IMR-90 (cell line): ENCODE measurements at regions not wholly inside any gene's neighbourhood (a gene's known extent, or its start where the extent isn't known, plus 50 kb on each side); places are given as distances from the start of the nearest gene placed in this dataset.

Experiments used
- ATAC-seq: fragments of 200-7000 bp; cut with Tn5 transposase; 2 replicates; pipeline ENCODE4 v1.9.1; 2020; ENCODE audit warnings: low read depth, mild to moderate bottlenecking, moderate library complexity
- BruUV-seq: library from RNA; stranded (reverse); fragments of 400-500 nt; replicated peaks from 2 replicates; lab custom pipeline; 2021; lab: Mats Ljungman, UMichigan
- CTCF ChIA-PET: fragments of 300-600 bp; formaldehyde crosslinking; extraction: SDS; loops from one replicate; lab custom pipeline; 2021; ENCODE audit warnings: antibody characterized with exemption; lab: Yijun Ruan, JAX
- POLR2A ChIA-PET: fragments of 300-600 bp; sonication (Branson Sonifier 250); formaldehyde crosslinking; loops from one replicate; lab custom pipeline; 2022; ENCODE audit warnings: antibody characterized with exemption; ENCODE audit not compliant: unreplicated experiment; lab: Charles Lee
- DNase-seq: peaks from one replicate; pipeline ENCODE4 v3.0.0; 2013
- H2AFZ ChIP-seq: replicated peaks from 2 replicates; pipeline ENCODE3; 2013; ENCODE audit warnings: low read length, mild to moderate bottlenecking; ENCODE audit not compliant: poor library complexity
- H2AK5ac ChIP-seq: 2 replicates; pipeline ENCODE4 v1.6.1; 2013; ENCODE audit warnings: low read depth, low read length, inconsistent platforms
- H2AK9ac ChIP-seq: replicated peaks from 2 replicates; pipeline ENCODE3; 2013; ENCODE audit warnings: mild to moderate bottlenecking, low read depth, low read length, moderate library complexity; ENCODE audit not compliant: poor library complexity
- H2BK120ac ChIP-seq: 2 replicates; pipeline ENCODE4 v1.6.1; 2013; ENCODE audit warnings: low read depth, low read length, inconsistent platforms
- H2BK15ac ChIP-seq: 3 replicates; pipeline ENCODE4 v1.6.1; 2013; ENCODE audit warnings: low read depth, low read length, inconsistent platforms
- H2BK20ac ChIP-seq: 2 replicates; pipeline ENCODE4 v1.6.1; 2013; ENCODE audit warnings: low read depth, mild to moderate bottlenecking, inconsistent platforms, low read length, moderate library complexity
- H2BK5ac ChIP-seq: 2 replicates; pipeline ENCODE4 v1.6.1; 2013; ENCODE audit warnings: mild to moderate bottlenecking, low read depth, low read length, inconsistent platforms; ENCODE audit not compliant: poor library complexity, severe bottlenecking
- H3K14ac ChIP-seq: replicated peaks from 2 replicates; pipeline ENCODE4 v1.6.1; 2013; ENCODE audit warnings: low read depth, low read length, inconsistent platforms
- H3K18ac ChIP-seq: 2 replicates; pipeline ENCODE4 v1.6.1; 2013; ENCODE audit warnings: low read depth, low read length, control low read depth
- H3K23ac ChIP-seq: 2 replicates; pipeline ENCODE4 v1.6.1; 2013; ENCODE audit warnings: low read depth, low read length, inconsistent platforms
- H3K27ac ChIP-seq: 2 replicates; pipeline ENCODE4 v1.5.1; 2013; ENCODE audit warnings: mild to moderate bottlenecking, control low read depth, low read length; ENCODE audit not compliant: insufficient read depth
- H3K27me3 ChIP-seq: 2 replicates; pipeline ENCODE4 v1.6.1; 2013; ENCODE audit warnings: low read length; ENCODE audit not compliant: control insufficient read depth, insufficient read depth
- H3K36me3 ChIP-seq: 2 replicates; pipeline ENCODE4 v1.6.1; 2013; ENCODE audit warnings: low read length, mixed read lengths; ENCODE audit not compliant: control insufficient read depth, insufficient read depth
- H3K4ac ChIP-seq: 2 replicates; pipeline ENCODE4 v1.6.1; 2013; ENCODE audit warnings: low read depth, low read length, inconsistent platforms
- H3K4me1 ChIP-seq: 2 replicates; pipeline ENCODE4 v1.6.1; 2013; ENCODE audit warnings: low read length, mixed read lengths; ENCODE audit not compliant: control insufficient read depth, insufficient read depth
- H3K4me2 ChIP-seq: 2 replicates; pipeline ENCODE4 v1.6.1; 2013; ENCODE audit warnings: low read depth, mild to moderate bottlenecking, control low read depth, low read length, moderate library complexity
- H3K4me3 ChIP-seq: 2 replicates; pipeline ENCODE4 v1.5.1; 2013; ENCODE audit warnings: low read depth, mild to moderate bottlenecking, control low read depth, low read length, moderate library complexity; ENCODE audit not compliant: insufficient read depth
- H3K56ac ChIP-seq: 2 replicates; pipeline ENCODE4 v1.6.1; 2013; ENCODE audit warnings: low read length, inconsistent platforms; ENCODE audit not compliant: insufficient read depth; ENCODE audit errors: extremely low read depth
- H3K79me1 ChIP-seq, 2 experiments: 2 replicates each; pipeline ENCODE4 v1.6.1; 2013; ENCODE audit warnings: low read length in 2 of 2, inconsistent platforms in 1 of 2, low read depth in 1 of 2
- H3K9ac ChIP-seq: 2 replicates; pipeline ENCODE4 v1.6.1; 2013; ENCODE audit warnings: low read depth, low read length, control low read depth
- H3K9me1 ChIP-seq: 2 replicates; pipeline ENCODE4 v1.6.1; 2013; ENCODE audit warnings: low read length, inconsistent platforms; ENCODE audit not compliant: insufficient read depth
- H3K9me3 ChIP-seq: 2 replicates; pipeline ENCODE4 v1.6.1; 2013; ENCODE audit warnings: low read length; ENCODE audit not compliant: control insufficient read depth, insufficient read depth
- H4K20me1 ChIP-seq: 2 replicates; pipeline ENCODE4 v1.6.1; 2013; ENCODE audit warnings: low read length, inconsistent platforms; ENCODE audit not compliant: insufficient read depth
- H4K5ac ChIP-seq: 2 replicates; pipeline ENCODE4 v1.6.1; 2013; ENCODE audit warnings: mild to moderate bottlenecking, low read depth, low read length, control low read depth
- H4K8ac ChIP-seq, 2 experiments: 2 replicates each; pipeline ENCODE4 v1.6.1; 2013; ENCODE audit warnings: low read depth in 2 of 2, low read length in 2 of 2, control low read depth in 1 of 2, inconsistent platforms in 1 of 2
- H4K91ac ChIP-seq: 2 replicates; pipeline ENCODE4 v1.6.1; 2013; ENCODE audit warnings: low read depth, low read length, inconsistent platforms; ENCODE audit not compliant: insufficient read depth
- CEBPB ChIP-seq: IDR thresholded peaks from 2 replicates; pipeline ENCODE4 v1.6.1; 2012; ENCODE audit warnings: low read depth, low read length, improper control_type of control experiment
- FOS ChIP-seq: fragments of 150-350 bp; IDR thresholded peaks from 2 replicates; pipeline ENCODE4 v1.6.1; 2016; ENCODE audit warnings: low read depth, low read length
- RAD21 ChIP-seq: IDR thresholded peaks from 2 replicates; pipeline ENCODE4 v1.6.1; 2012; ENCODE audit warnings: low read length, improper control_type of control experiment
- RFX5 ChIP-seq: IDR thresholded peaks from 2 replicates; pipeline ENCODE4 v1.8.0; 2012; ENCODE audit warnings: low read depth, mild to moderate bottlenecking, low read length, moderate library complexity
- WGBS, 2 experiments: methylation state at CpG; one replicate each; pipeline versions ENCODE4 v1.1.5 to v1.1.7; 2013; ENCODE audit warnings: missing lambda C conversion rate in 2 of 2; ENCODE audit not compliant: insufficient read length in 1 of 2; ENCODE audit errors: extremely low coverage in 2 of 2; 5-methylcytosine and 5-hydroxymethylcytosine counted together
- dilution Hi-C: fragments of 300-500 bp; cut with HindIII; formaldehyde crosslinking; loops from one replicate; pipeline ENCODE4 v1.14.3; 2018; ENCODE audit warnings: low sequenced_read_pairs; ENCODE audit not compliant: unreplicated experiment
- in situ Hi-C: fragments of 300-500 bp; cut with MboI; formaldehyde crosslinking; loops from 3 replicates; pipeline ENCODE4 v1.14.3; 2019; ENCODE audit warnings: low sequenced_read_pairs, inconsistent platforms, mixed read lengths
- intact Hi-C: fragments of 100-400 bp; cut with micrococcal nuclease; formaldehyde crosslinking; loops from 2 replicates; pipeline ENCODE4 v1.10.0; 2022
- TF ChIP-seq, protein P1 (sequence below): fragments of 150-350 bp; IDR thresholded peaks from 2 replicates; pipeline ENCODE4 v1.6.1; 2017; ENCODE audit warnings: mild to moderate bottlenecking, antibody characterized with exemption, low read length, low read depth

GRCh38 chr6:94673251-94673650, 904.1 kb upstream of the MANEA start:
- Histone ChIP-seq H3K9me1 (no peaks in the 10 kb centered on the region), H3K79me1 (no peaks in the 10 kb centered on the region), H4K20me1 (no peaks in the 10 kb centered on the region), H4K5ac (no peak overlapping the region), H4K8ac (no peak overlapping the region), H3K23ac (no peak overlapping the region), H3K27me3 (no peaks in the 10 kb centered on the region), H3K56ac (no peak overlapping the region), H3K18ac (no peak overlapping the region), H2BK20ac (no peak overlapping the region), H2BK120ac (no peak overlapping the region), H3K4me1 (no peaks in the 10 kb centered on the region), H2AK9ac (no peak overlapping the region), H3K4me3 (no peak overlapping the region), H2AFZ (no peak overlapping the region), H3K4me2 (no peak overlapping the region), H4K91ac (no peak overlapping the region), H3K27ac (no peak overlapping the region), H2BK15ac (no peak overlapping the region), H3K14ac (no peak overlapping the region), H2AK5ac (no peak overlapping the region), H3K4ac (no peak overlapping the region), H3K36me3 (no peaks in the 10 kb centered on the region), H2BK5ac (no peak overlapping the region), H3K9me3 (peaks cover 6% of the 10 kb centered on the region), H3K9ac (no peak overlapping the region)
- DNase-seq (no peak), ATAC-seq (no peak)
- no peak for TF ChIP-seq FOS
- TF ChIP-seq RFX5, result no peak
- no peak for TF ChIP-seq CEBPB
- TF ChIP-seq, protein P1, sequence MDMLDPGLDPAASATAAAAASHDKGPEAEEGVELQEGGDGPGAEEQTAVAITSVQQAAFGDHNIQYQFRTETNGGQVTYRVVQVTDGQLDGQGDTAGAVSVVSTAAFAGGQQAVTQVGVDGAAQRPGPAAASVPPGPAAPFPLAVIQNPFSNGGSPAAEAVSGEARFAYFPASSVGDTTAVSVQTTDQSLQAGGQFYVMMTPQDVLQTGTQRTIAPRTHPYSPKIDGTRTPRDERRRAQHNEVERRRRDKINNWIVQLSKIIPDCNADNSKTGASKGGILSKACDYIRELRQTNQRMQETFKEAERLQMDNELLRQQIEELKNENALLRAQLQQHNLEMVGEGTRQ, result no peak
- TF ChIP-seq RAD21, result no peak
- dilution Hi-C loops, result no loop called here
- no TSS peak for BruUV-seq
- ChIA-PET POLR2A (no interaction called here), CTCF (no interaction called here)
- in situ Hi-C loops, result no loop called here
- no CpG with 5 or more reads among the region's 1 CpG for WGBS, 2 experiments
- intact Hi-C loops, result no loop called here
